Fibroblast of upper back skin (primary cell): ENCODE measurements at regions not wholly inside any gene's neighbourhood (a gene's known extent, or its start where the extent isn't known, plus 50 kb on each side); places are given as distances from the start of the nearest gene placed in this dataset.
"Not testable (repeated sequence)": the region's sequence is repeated elsewhere in the genome, so short reads cannot be mapped to it uniquely, and the experiment has no call there.

Experiments used
- DNase-seq: peaks from one replicate; pipeline ENCODE4 v3.0.0-alpha.2; 2013

DNA sequence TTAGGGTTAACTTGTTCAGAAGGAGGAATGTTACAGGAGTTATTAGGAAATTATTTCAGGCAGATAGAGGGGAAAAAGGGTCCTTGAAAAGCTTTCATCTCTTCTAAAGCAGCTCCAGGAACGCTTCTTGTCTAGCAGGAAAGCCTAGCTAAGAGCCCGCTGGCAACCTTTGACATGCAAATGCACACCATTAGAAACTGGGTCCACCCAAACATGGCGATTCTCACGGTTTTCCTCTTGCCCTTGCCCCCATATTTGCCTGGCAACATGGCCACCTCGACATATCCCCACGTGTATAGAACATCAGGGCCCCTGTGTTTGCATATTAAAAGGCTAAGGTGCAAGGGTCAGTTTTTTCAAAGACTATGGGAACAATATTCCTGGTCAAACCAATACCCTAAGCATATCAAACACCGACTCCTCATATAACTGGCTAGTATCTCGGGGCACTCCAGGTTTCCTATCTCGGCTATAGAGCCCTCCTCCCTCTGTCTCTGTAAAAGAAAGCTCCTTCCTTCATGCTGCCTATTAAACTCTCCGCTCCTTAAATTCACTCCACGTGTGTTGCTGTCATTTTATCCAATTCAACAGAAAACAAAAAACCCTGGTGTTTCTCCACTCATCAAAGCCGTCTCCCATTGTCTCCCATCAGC, 268.9 kb upstream of the HSFY2 start:
- DNase-seq = no peak

DNA sequence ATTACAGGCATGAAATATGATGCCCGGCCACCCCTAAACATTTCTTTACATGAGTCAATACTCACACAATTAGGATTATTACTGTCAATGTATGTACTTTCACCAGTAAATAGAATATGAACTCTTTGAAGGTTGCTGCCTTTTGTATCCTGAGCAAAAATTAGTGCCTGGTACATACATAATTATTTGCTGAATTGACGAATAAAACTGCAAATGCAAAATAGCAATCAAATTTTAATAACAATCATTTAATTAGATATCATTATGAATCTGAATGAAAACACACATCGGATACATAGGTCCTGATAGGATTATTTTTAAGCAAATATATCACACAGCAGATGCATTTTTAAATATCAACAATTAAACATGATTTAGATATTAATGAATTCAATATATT, 253.1 kb upstream of the HSFY2 start:
- no peak for DNase-seq

DNA sequence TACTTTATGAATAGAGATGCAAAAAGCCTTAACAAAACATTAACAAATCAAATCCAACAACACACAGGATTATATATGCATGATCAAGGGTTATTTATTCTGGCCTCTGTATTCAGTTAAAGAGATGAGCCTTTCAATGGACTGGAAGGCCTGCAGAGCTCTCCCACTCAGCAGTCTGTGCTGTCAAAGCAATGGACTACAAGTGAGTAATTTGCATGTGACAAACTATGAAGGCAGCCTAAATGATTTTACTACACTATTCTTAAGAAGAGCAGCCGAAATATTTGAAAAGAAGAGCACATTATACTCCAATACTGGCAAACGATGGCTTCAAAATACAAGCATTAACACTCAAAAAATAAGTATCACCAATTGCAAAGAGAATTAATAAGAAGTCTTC, 250.4 kb upstream of the HSFY2 start:
- DNase-seq = no peak

DNA sequence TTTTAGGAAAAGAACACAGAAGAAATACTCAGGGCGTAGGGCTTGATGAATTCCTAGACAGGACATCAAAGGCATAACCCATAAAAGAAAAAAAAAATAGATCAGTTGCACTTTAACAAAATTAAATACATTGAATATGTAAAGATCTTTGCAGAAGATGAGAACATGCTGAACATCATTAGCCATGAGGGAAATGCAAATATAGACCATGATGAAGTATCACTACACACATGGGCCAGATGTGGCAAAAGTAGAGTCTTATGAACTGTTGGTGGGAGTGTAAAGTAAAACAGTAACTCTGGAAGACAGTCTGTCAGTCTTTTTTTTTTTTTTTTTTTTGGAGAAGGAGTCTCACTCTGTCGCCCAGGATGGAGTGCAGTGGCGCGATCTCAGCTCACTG, 246.7 kb upstream of the HSFY2 start:
- no peak for DNase-seq

GRCh38 chrY:19016990-19017389, 243.5 kb upstream of the HSFY2 start:
- no peak for DNase-seq

- peak; percentile 16 for DNase-seq
Measured at GRCh38 chrY:19015854-19016253, 242.3 kb upstream of the HSFY2 start.

GRCh38 chrY:19015213-19015612, 241.7 kb upstream of the HSFY2 start:
- no peak for DNase-seq

GRCh38 chrY:19012985-19013384, 239.4 kb upstream of the HSFY2 start:
- peak; percentile 14 for DNase-seq

GRCh38 chrY:19011605-19012090, 238.1 kb upstream of the HSFY2 start:
- no peak for DNase-seq

- DNase-seq = no peak
Measured at GRCh38 chrY:19006234-19006633, 232.7 kb upstream of the HSFY2 start.

DNA sequence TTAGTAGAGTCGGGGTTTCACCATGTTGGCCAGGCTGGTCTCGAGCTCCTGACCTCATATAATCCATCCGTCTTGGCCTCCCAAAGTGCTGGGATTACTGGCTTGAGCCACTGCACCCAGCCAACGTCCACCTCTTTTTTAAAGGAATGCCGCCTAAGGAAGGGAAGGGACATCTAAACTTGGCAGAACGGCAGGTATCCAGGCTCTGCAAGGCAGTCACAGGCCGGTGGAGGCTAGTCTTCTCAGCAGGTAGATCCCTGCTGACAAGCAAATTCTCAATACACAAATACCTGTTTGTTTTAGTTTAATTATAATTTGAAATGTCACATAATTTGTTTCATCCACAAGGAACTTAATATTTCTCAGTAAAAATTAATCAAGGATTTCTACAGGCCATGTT, 232.0 kb upstream of the HSFY2 start:
- no peak for DNase-seq

DNA sequence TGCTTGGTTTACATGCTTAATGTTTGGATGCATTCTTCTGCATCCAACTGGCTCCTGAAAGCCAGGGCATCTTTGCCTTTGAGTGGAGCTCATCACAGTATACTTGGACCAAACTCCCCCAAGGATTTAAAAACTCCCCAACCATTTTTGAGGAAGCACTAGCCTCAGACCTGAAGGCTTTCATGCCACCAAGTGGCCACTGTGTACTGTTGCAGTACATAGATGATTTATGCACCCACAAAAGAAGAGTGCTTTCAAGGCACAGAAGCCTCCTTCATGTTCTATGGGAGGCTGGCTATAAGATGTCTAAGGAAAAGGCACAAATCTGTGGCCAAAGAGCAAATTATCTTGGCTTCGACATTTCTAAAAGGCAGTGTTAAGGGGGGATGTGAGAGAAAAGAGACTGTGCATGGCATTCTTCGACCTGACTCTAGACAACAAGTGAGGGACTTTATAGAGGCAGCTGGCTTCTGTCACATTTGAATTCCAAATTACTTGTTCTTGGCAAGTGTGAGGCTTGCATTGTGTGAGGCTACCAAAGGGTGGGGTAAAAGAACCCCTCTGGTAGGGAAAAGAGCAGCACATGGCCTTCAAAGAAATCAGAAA, 224.2 kb upstream of the HSFY2 start:
- DNase-seq = no peak

- no peak for DNase-seq
Measured at GRCh38 chrY:18993480-18993879, 219.9 kb upstream of the HSFY2 start.

- not testable (repeated sequence) for DNase-seq
Measured at GRCh38 chrY:18992684-18993083, 219.1 kb upstream of the HSFY2 start.

- DNase-seq = no peak
Measured at GRCh38 chrY:18989356-18989755, 215.8 kb upstream of the HSFY2 start.

DNA sequence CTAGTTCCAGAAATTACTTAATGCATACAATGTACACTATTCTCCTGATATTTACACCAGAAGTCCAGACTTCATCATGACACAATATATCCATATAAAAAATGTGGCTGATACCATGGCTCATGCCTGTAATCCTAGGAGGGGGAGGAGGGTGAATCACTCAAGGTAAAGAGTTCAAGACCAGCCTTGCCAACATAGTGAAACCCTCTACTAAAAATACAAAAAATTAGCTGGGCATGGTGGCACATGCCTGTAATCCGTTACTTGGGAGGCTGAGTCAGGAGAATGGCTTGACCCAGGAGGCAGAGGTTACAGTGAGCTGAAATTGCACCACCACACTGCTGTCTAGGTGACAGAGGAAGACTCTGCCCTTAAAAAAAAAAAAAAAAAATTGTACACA, 192.5 kb upstream of the HSFY2 start:
- DNase-seq = no peak

DNA sequence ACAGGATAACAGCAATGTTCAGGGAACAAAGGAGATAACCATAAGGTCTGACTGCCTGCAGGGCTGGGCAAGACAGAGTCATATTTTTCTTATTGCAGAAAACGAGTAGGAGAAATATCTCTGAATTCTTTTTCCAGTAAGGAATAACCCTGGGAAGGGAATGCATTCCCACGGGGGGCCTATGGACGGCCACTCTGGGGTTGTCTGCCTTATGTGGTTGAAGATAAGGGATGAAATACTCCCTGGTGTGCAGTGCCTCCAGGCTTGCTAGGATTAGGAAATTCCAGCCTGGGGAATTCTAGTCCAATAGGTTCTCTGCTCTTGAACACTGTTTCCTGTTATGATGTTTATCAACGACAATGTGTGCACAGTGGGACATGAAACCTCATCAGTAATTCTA, 185.3 kb upstream of the HSFY2 start:
- DNase-seq = peak; percentile 51

- DNase-seq = no peak
Measured at GRCh38 chrY:18951657-18952435, 178.3 kb upstream of the HSFY2 start.

- no peak for DNase-seq
Measured at GRCh38 chrY:18951019-18951418, 177.5 kb upstream of the HSFY2 start.

- DNase-seq = no peak
Measured at GRCh38 chrY:18936831-18937230, 163.3 kb upstream of the HSFY2 start.

DNA sequence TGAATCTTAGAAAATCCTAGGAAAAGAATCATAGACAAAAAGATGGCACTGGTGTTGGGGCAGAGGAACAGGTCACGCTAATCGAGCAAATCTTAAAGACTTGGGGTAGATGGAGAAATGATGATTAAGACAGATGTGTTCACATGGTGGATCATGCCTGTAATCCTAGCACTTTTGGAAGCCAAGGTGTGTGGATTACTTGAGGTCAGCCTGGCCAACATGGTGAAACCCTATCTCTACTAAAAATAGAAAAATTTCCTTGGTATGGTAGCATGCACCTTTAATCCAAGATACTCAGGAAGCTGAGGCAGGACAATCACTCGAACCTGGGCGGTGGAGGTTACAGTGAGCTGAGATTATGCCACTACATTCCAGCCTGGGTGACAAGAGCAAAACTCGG, 145.7 kb upstream of the HSFY2 start:
- no peak for DNase-seq

GRCh38 chrY:18912846-18913245, 139.3 kb upstream of the HSFY2 start:
- DNase-seq = no peak

- DNase-seq = peak; percentile 55
Measured at GRCh38 chrY:18909846-18910245, 136.3 kb upstream of the HSFY2 start.

- peak; percentile 56 for DNase-seq
Measured at GRCh38 chrY:18906198-18906597, 132.7 kb upstream of the HSFY2 start.
